Transverse colon (tissue), 4 donors: ENCODE measurements at regions not wholly inside any gene's neighbourhood (a gene's known extent, or its start where the extent isn't known, plus 50 kb on each side); places are given as distances from the start of the nearest gene placed in this dataset.

Experiments
- DNase-seq: peaks from one replicate; pipeline ENCODE4 v3.0.0-alpha.2; 2019
- H3K27ac ChIP-seq, 4 donors: fragments of 200-600 bp; sonication (generic); 2 replicates each; pipeline ENCODE4 v1.5.1; 2016 to 2018; ENCODE audit warnings: inconsistent platforms in 4 of 4
- H3K27me3 ChIP-seq: fragments of 200-600 bp; sonication (generic); 2 replicates; pipeline ENCODE4 v1.5.1; 2017; ENCODE audit warnings: inconsistent platforms
- H3K36me3 ChIP-seq, 4 donors: fragments of 200-600 bp; sonication (generic); 2 replicates each; pipeline ENCODE4 v1.5.1; 2017 to 2019; ENCODE audit warnings: inconsistent platforms in 4 of 4
- H3K4me1 ChIP-seq, 4 donors: fragments of 200-600 bp; sonication (generic); 2 replicates each; pipeline ENCODE4 v1.5.1; 2017 to 2020; ENCODE audit warnings: inconsistent platforms in 4 of 4
- H3K4me3 ChIP-seq, 4 donors: fragments of 200-600 bp; sonication (generic); 1 replicate in 1 of 4; 2 replicates in 3 of 4; pipeline versions ENCODE4 v1.5.1 to v1.6.1; 2017 to 2019; ENCODE audit warnings: inconsistent platforms in 4 of 4
- H3K9me3 ChIP-seq, 2 donors: fragments of 200-600 bp; sonication (generic); 2 replicates each; pipeline ENCODE4 v1.5.1; 2017 to 2019; ENCODE audit warnings: inconsistent platforms in 2 of 2
- EP300 ChIP-seq: sonication (generic); formaldehyde crosslinking; IDR thresholded peaks from one replicate; pipeline ENCODE4 v1.6.1; 2017; ENCODE audit warnings: antibody characterized with exemption, low read depth
- POLR2A ChIP-seq: fragments of 450-650 bp; IDR thresholded peaks from one replicate; pipeline ENCODE4 v1.6.1; 2016; ENCODE audit warnings: antibody characterized with exemption, mild to moderate bottlenecking, moderate library complexity
- POLR2AphosphoS5 ChIP-seq, 3 donors: sonication (generic); formaldehyde crosslinking; IDR thresholded peaks; one replicate each; pipeline ENCODE4 v1.6.1; 2016; ENCODE audit warnings: antibody characterized with exemption in 3 of 3
- WGBS, 2 donors: methylation state at CpG; one replicate each; pipeline ENCODE4 v1.1.5; 2018; ENCODE audit warnings: low coverage in 1 of 2; 5-methylcytosine and 5-hydroxymethylcytosine counted together
- in situ Hi-C, 4 donors: fragments of 200-750 bp; cut with MboI; loops; one replicate each; pipeline versions ENCODE4 v1.15.0 to v1.15.1; 2017; ENCODE audit warnings: low sequenced_read_pairs in 3 of 4, low pct_ligation_motif_present in 1 of 4, low pct_unique_long_range_greater_than_20kb in 1 of 4
- intact Hi-C: fragments of 100-400 bp; cut with DNase I; formaldehyde crosslinking; loops from one replicate; pipeline ENCODE4 v1.15.1; 2023; ENCODE audit warnings: low total_unique reads
- TF ChIP-seq, protein P1 (sequence below), 5 experiments: fragments of 200-600 bp in 3 of 5; fragments of 450-650 bp in 2 of 5; sonication (generic) in 3 of 5; IDR thresholded peaks; 1 replicate in 2 of 5; 2 replicates in 3 of 5; pipeline ENCODE4 v1.5.1; 2016 to 2017; ENCODE audit warnings: antibody characterized with exemption in 5 of 5, inconsistent platforms in 3 of 5, mild to moderate bottlenecking in 2 of 5, moderate library complexity in 1 of 5

- DNase-seq: no peak
Observed at GRCh38 chr17:55897301-55897700, 146.4 kb downstream of the PCTP start.

GRCh38 chr17:55898195-55898594, 147.3 kb downstream of the PCTP start:
- DNase-seq: no peak
- Histone ChIP-seq H3K9me3 (no peaks in the 10 kb centered on the region), H3K4me1 (no peaks in the 10 kb centered on the region), H3K27ac (no peak overlapping the region), H3K27me3 (no peaks in the 10 kb centered on the region), H3K36me3 (no peaks in the 10 kb centered on the region), H3K4me3 (no peak overlapping the region)
- 0 to 59% methylated on average over 1 of the region's 1 CpG for WGBS, 2 donors
- intact Hi-C loops: no loop called here
- TF ChIP-seq, protein P1, sequence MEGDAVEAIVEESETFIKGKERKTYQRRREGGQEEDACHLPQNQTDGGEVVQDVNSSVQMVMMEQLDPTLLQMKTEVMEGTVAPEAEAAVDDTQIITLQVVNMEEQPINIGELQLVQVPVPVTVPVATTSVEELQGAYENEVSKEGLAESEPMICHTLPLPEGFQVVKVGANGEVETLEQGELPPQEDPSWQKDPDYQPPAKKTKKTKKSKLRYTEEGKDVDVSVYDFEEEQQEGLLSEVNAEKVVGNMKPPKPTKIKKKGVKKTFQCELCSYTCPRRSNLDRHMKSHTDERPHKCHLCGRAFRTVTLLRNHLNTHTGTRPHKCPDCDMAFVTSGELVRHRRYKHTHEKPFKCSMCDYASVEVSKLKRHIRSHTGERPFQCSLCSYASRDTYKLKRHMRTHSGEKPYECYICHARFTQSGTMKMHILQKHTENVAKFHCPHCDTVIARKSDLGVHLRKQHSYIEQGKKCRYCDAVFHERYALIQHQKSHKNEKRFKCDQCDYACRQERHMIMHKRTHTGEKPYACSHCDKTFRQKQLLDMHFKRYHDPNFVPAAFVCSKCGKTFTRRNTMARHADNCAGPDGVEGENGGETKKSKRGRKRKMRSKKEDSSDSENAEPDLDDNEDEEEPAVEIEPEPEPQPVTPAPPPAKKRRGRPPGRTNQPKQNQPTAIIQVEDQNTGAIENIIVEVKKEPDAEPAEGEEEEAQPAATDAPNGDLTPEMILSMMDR (IDR thresholded peaks at IDR 0.05): no peak
- TF ChIP-seq POLR2AphosphoS5 (IDR thresholded peaks at IDR 0.05): no peak
- TF ChIP-seq POLR2A: no peak
- in situ Hi-C loops: no loop called here

More at GRCh38 chr17:55897301-55897700, 146.4 kb downstream of the PCTP start:
- in situ Hi-C loops: no loop called here
- no peak overlapping the region for H3K4me3 ChIP-seq
- intact Hi-C loops: no loop called here
- no peaks in the 10 kb centered on the region for H3K9me3 ChIP-seq
- no peaks in the 10 kb centered on the region for H3K36me3 ChIP-seq
- H3K27ac ChIP-seq: no peak overlapping the region
- 82 to 83% methylated on average over 1 to 4 of the region's 4 CpGs for WGBS, 2 donors
- no peaks in the 10 kb centered on the region for H3K27me3 ChIP-seq
- H3K4me1 ChIP-seq: no peaks in the 10 kb centered on the region
- TF ChIP-seq POLR2AphosphoS5 (IDR thresholded peaks at IDR 0.05): no peak

DNA sequence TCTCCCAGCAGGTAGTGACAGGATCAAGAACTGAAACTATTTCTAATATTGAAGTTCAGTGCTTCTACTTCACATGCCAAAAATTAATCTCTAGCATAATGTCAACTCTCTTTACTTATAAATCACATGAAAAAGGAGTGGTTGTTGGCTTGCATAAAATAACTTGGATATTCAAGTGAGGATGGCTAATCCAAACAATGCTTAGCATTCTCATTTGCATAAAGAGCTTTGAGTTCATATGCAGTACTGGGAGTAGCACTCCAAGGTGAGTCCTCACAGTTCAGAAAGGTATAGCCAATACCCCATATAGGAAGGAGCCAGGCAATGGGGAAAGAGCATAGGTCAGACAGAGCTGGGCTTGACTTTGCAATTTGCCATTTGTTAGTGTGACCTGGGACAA, 149.3 kb downstream of the PCTP start:
- Histone ChIP-seq H3K4me3 (no peak overlapping the region), H3K27me3 (no peaks in the 10 kb centered on the region), H3K9me3 (no peaks in the 10 kb centered on the region), H3K4me1 (no peaks in the 10 kb centered on the region), H3K36me3 (no peaks in the 10 kb centered on the region), H3K27ac (no peak overlapping the region)
- intact Hi-C loops: no loop called here
- DNase-seq: no peak
- TF ChIP-seq POLR2AphosphoS5 (IDR thresholded peaks at IDR 0.05): no peak
- TF ChIP-seq POLR2A: no peak
- TF ChIP-seq, protein P1 (IDR thresholded peaks at IDR 0.05): no peak
- TF ChIP-seq EP300: no peak
- in situ Hi-C loops: no loop called here

DNA sequence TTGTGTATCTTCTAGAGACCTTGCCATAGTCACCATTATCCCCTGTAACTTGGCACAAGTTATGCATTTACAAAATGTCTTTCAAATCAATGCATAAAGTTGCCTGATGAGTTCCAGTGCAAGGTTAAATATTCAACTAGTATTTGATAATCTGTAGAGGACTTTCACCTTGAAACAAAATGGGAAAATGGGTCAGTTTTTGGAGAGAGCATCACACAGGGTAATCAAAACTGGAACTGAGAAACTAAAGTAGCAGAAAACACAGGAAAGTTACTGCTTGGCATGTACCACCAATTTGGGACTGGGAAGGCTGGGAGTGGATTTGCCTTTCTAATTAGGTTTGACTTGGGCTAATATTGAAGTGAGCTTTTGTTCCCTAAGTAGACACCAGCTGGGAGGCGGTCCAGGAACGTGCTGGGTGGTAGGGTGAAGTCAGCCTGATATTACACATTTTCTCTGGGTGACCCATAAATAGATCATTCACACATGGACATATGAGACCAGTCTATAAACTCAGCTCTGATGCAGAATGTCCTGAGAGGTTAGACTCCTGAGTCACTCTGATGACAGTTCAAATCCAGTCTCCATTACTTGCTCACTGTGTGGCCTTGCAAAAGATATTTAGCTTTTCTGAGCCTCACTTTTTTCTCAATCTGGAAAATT, 152.3 kb downstream of the PCTP start:
- DNase-seq: no peak
- Histone ChIP-seq H3K4me3 (no peak overlapping the region), H3K9me3 (no peaks in the 10 kb centered on the region), H3K27ac (no peak overlapping the region), H3K36me3 (no peaks in the 10 kb centered on the region), H3K27me3 (no peaks in the 10 kb centered on the region), H3K4me1 (no peaks in the 10 kb centered on the region)
- intact Hi-C loops: no loop called here
- 0 to 65% methylated on average over 1 to 2 of the region's 2 CpGs for WGBS, 2 donors
- in situ Hi-C loops: no loop called here
- TF ChIP-seq EP300 (no peak), POLR2A (no peak), POLR2AphosphoS5 (IDR thresholded peaks at IDR 0.05) (no peak)
- TF ChIP-seq, protein P1 (IDR thresholded peaks at IDR 0.05): no peak

- WGBS, 2 donors: 84% methylated on average over 5 of the region's 5 CpGs; no CpG with 5 or more reads in 1 of the 2 donors
- Histone ChIP-seq H3K27ac (no peak overlapping the region), H3K36me3 (no peaks in the 10 kb centered on the region), H3K27me3 (no peaks in the 10 kb centered on the region), H3K9me3 (no peaks in the 10 kb centered on the region), H3K4me1 (no peaks in the 10 kb centered on the region), H3K4me3 (no peak overlapping the region)
- TF ChIP-seq POLR2AphosphoS5 (IDR thresholded peaks at IDR 0.05) (no peak), POLR2A (no peak), EP300 (no peak)
- TF ChIP-seq, protein P1 (IDR thresholded peaks at IDR 0.05): no peak
- in situ Hi-C loops (no loop called here), intact Hi-C loops (no loop called here)
- DNase-seq: no peak
Observed at GRCh38 chr17:55909776-55910175, 158.9 kb downstream of the PCTP start.
